ENCODE measurements at regions not wholly inside any gene's neighbourhood (a gene's known extent, or its start where the extent isn't known, plus 50 kb on each side); places are given as distances from the start of the nearest gene placed in this dataset.

DNA sequence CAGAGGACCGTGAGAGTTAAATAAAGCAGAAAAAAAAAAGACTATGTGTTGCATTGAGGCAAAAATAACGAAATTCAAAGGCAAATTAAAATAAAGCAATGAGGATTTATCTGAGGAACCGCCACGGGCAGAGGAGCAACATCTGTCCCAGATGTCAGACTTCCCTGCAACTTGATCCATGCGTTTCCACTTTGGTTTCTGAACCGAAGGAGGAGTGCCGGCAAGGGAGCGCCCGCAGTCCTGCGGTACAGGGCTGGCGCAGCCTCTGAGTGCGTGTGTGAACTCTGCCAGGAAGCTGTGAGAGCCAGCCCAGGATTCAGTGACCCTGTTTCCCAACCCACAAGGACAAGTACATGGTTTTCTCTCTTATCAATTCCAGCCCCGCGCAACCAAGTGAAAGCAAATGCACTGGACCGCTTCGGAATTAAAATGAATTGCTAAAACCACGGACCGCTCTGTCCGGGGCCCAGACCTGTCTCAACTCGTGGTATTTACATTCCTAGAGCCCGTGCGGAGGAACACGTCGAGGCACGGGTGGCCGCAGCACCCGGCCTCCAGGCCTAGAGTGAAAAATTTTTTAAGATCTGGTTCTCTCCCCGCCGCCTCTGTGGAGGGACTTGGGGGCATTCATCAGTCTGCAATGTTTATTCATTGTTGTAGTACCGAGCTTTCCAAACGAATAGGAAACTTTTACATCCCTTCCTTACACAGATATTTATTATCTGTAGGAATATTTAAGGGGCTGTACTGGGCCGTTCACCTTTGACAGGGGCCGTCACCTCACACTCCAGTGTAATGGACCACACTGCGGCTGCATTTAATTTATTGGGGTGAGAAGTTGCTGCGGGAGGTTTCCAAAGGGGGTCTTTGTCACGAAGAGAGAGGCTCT is 291.5 kb upstream of the NFE2L3 start:
- POLR2A ChIA-PET: interaction anchor here (1.4 kb wide), 1 partner anchor 736 kb away, joined by 6 read pairs; the partner anchor contains the start of gene CYCS
- no peak for DNase-seq (ENCODE audit: low read depth, low spot score)
- TF ChIP-seq, protein P1, sequence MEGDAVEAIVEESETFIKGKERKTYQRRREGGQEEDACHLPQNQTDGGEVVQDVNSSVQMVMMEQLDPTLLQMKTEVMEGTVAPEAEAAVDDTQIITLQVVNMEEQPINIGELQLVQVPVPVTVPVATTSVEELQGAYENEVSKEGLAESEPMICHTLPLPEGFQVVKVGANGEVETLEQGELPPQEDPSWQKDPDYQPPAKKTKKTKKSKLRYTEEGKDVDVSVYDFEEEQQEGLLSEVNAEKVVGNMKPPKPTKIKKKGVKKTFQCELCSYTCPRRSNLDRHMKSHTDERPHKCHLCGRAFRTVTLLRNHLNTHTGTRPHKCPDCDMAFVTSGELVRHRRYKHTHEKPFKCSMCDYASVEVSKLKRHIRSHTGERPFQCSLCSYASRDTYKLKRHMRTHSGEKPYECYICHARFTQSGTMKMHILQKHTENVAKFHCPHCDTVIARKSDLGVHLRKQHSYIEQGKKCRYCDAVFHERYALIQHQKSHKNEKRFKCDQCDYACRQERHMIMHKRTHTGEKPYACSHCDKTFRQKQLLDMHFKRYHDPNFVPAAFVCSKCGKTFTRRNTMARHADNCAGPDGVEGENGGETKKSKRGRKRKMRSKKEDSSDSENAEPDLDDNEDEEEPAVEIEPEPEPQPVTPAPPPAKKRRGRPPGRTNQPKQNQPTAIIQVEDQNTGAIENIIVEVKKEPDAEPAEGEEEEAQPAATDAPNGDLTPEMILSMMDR (IDR thresholded peaks at IDR 0.05; ENCODE audit: low read depth, low read length): no peak
- CTCF ChIA-PET: interaction anchor here (0.7 to 2.0 kb wide), 3 partner anchors 9 to 35 kb away, joined by 3 to 15 read pairs (median 9); no protein-coding TSS in a partner anchor
- Histone ChIP-seq H3K27me3 (ENCODE audit: control insufficient read depth, insufficient read depth, low read length) (peaks cover 24% of the 10 kb centered on the region), H3K27ac (ENCODE audit: low read depth, low read length) (peak overlapping the region; percentile 12), H3K9me3 (ENCODE audit: control insufficient read depth, insufficient read depth, low read length) (peaks cover 7% of the 10 kb centered on the region; the same call in 1 of the 2 replicates), H3K4me3 (ENCODE audit: low read depth, low read length) (peak overlapping the region; percentile 14; the same call in 1 of the 2 replicates)

GRCh38 chr7:25861164-25861496 is 290.9 kb upstream of the NFE2L3 start:
- ChIA-PET CTCF (interaction anchor here (0.7 to 2.0 kb wide), 4 partner anchors 10 to 821 kb away, joined by 3 to 15 read pairs (median 6); no protein-coding TSS in a partner anchor), POLR2A (interaction anchor here (1.4 to 2.4 kb wide), 2 partner anchors 339 to 737 kb away, joined by 6 to 18 read pairs; partner anchors contain the start of genes CBX3, CYCS and HNRNPA2B1)
- Histone ChIP-seq H3K27ac (ENCODE audit: low read depth, low read length) (no peak overlapping the region), H3K9me3 (ENCODE audit: control insufficient read depth, insufficient read depth, low read length) (peaks cover 7% of the 10 kb centered on the region; the same call in 1 of the 2 replicates), H3K27me3 (ENCODE audit: control insufficient read depth, insufficient read depth, low read length) (peaks cover 27% of the 10 kb centered on the region), H3K4me3 (ENCODE audit: low read depth, low read length) (no peak overlapping the region)
- TF ChIP-seq, protein P1 (IDR thresholded peaks at IDR 0.05; ENCODE audit: low read depth, low read length): no peak
- no peak for DNase-seq (ENCODE audit: low read depth, low spot score)

GRCh38 chr7:25861601-25862260 is 290.3 kb upstream of the NFE2L3 start:
- TF ChIP-seq, protein P1 (IDR thresholded peaks at IDR 0.05; ENCODE audit: low read depth, low read length): no peak
- Histone ChIP-seq H3K9me3 (ENCODE audit: control insufficient read depth, insufficient read depth, low read length) (peaks cover 7% of the 10 kb centered on the region; the same call in 1 of the 2 replicates), H3K4me3 (ENCODE audit: low read depth, low read length) (peak overlapping the region; percentile 51), H3K27me3 (ENCODE audit: control insufficient read depth, insufficient read depth, low read length) (peaks cover 32% of the 10 kb centered on the region), H3K27ac (ENCODE audit: low read depth, low read length) (no peak overlapping the region)
- POLR2A ChIA-PET: interaction anchor here (1.0 to 2.4 kb wide), 5 partner anchors 13 to 1282 kb away, joined by 3 to 18 read pairs (median 6); partner anchors contain the start of genes CBX3, CYCS, HNRNPA2B1 and HOXA5
- CTCF ChIA-PET: interaction anchor here (0.7 to 2.0 kb wide), 9 partner anchors 10 to 1289 kb away, joined by 3 to 15 read pairs (median 3); no protein-coding TSS in a partner anchor
- no peak for DNase-seq (ENCODE audit: low read depth, low spot score)

DNA sequence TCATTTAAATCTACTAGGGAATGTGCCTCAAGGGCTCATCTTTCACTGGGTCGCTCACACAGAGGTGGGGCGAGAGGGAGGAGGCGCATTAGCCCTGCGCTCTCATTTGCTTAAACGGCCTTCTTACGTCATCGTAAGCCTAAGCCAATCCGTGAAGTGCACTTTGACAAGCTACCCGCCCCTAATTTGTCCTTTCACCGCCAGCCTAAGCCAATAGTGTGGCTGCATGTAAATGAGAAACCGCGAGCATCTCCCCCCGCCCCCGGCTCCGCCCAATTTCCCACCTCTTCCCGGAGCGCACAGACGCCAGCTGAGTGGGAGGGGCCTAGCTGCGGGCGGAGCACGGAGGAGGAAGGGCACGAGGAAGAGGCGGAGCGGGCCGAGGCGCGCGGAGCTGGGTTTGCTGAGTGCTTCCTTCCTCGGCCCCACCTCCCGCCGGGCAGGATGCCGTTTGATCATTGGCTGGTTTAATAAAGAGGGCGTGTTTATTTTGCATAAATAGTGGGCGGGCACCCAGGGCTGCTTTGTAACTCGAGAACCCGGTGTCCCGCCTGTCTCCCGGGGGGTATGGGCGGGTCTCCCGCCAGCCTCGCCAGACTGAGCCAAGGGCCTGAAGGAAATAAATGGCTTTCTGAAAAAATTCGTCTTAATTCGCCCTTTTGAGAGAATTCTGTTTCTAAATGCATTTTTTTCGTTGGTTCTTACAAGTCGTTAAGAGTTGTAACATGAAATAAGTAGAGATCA is 289.6 kb upstream of the NFE2L3 start:
- POLR2A ChIA-PET: interaction anchor here (0.6 to 2.4 kb wide), 7 partner anchors 13 to 1281 kb away, joined by 3 to 18 read pairs (median 5); partner anchors contain the start of genes CBX3, CYCS, HNRNPA2B1 and HOXA5
- no peak overlapping the region for H3K27ac ChIP-seq (ENCODE audit: low read depth, low read length)
- H3K9me3 ChIP-seq (ENCODE audit: control insufficient read depth, insufficient read depth, low read length): peaks cover 7% of the 10 kb centered on the region; the same call in 1 of the 2 replicates
- peak; percentile 100 for DNase-seq (ENCODE audit: low read depth, low spot score)
- H3K4me3 ChIP-seq (ENCODE audit: low read depth, low read length): no peak overlapping the region; the same call in 1 of the 2 replicates
- H3K27me3 ChIP-seq (ENCODE audit: control insufficient read depth, insufficient read depth, low read length): peaks cover 38% of the 10 kb centered on the region
- TF ChIP-seq, protein P1 (IDR thresholded peaks at IDR 0.05; ENCODE audit: low read depth, low read length): no peak
- CTCF ChIA-PET: interaction anchor here (0.7 to 2.0 kb wide), 9 partner anchors 11 to 1288 kb away, joined by 3 to 15 read pairs (median 3); partner anchors contain the start of gene HOXA5

Measured in AG04450 (cell line).